HL-60 (cell line): ENCODE measurements at regions not wholly inside any gene's neighbourhood (a gene's known extent, or its start where the extent isn't known, plus 50 kb on each side); places are given as distances from the start of the nearest gene placed in this dataset.

Experiments used
- CTCF ChIP-seq: IDR thresholded peaks from one replicate; pipeline ENCODE4 v1.5.1; 2011; ENCODE audit warnings: low read length, control low read depth, inconsistent platforms; ENCODE audit not compliant: insufficient read depth
- POLR2AphosphoS5 ChIP-seq: IDR thresholded peaks from 2 replicates; pipeline ENCODE4 v1.6.1; 2012; ENCODE audit warnings: low read depth

GRCh38 chr1:188817814-188818213 is 1659.8 kb downstream of the BRINP3 start:
- no peak for TF ChIP-seq CTCF
- TF ChIP-seq POLR2AphosphoS5: no peak
